ENCODE measurements at regions not wholly inside any gene's neighbourhood (a gene's known extent, or its start where the extent isn't known, plus 50 kb on each side); places are given as distances from the start of the nearest gene placed in this dataset.
A peak's percentile ranks its signal among the peaks of the same experiment; 100 is the strongest.
"Not testable (repeated sequence)": the region's sequence is repeated elsewhere in the genome, so short reads cannot be mapped to it uniquely, and the experiment has no call there.

DNA sequence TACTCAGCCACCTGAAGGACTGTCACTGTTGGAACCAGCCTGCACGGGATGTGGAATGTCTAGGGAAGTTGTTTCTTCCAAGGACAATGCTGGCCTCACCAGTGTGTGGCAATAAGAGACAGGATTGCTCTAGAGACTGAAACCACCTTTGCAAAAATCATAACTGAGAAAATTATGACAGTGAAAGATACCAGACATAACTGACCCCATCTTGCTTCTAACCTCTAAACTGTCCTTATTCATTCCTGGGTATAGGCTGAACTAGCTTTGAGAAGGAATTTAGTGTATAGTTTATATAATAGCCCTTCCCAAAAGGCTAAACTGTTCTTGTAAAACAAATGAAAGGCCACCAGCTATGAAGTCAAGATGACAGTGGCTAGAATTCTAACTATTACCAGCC is 83.6 kb downstream of the IER5 start:
- no peak for DNase-seq (ENCODE audit: low spot score)

DNA sequence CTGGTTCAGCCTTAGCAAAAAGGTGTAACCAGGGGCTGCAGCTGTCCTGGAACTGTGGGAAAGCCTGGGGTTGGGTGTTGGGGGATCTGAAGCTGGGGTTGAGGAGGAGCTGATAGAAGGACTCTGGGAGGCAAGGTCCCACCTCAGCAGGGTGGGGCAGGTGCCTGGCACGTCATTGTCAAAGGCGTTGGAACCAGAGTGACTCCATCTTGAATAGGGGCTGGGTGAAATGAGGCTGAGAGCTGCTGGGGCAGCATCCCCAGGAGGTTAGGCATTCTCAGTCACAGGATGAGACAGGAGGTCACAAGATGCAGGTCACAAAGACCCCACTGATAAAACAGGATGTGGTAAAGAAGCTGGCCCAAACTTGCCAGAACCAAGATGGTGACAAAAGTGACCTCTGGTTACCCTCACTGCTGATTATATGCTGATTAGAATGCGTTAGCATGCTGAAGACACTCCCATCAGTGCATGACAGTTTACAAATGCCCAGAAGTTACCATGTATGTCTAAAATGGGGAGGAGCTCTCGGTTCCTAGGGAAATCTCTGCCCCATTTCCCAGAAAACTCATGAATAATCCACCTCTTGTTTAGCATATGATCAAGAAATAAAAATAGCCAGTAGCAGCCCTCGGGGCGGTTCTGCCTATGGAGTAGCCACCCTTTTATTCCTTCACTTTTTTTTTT is 85.4 kb downstream of the IER5 start:
- DNase-seq (ENCODE audit: low spot score) = no peak

- no peak for DNase-seq (ENCODE audit: low spot score)
These were observed 86.4 kb downstream of the IER5 start for GRCh38 chr1:181174861-181175260.

GRCh38 chr1:181175356-181175910 is 86.9 kb downstream of the IER5 start:
- no peak for DNase-seq (ENCODE audit: low spot score)

- DNase-seq (ENCODE audit: low spot score) = no peak
These were observed 87.5 kb downstream of the IER5 start for GRCh38 chr1:181175955-181176354.

DNA sequence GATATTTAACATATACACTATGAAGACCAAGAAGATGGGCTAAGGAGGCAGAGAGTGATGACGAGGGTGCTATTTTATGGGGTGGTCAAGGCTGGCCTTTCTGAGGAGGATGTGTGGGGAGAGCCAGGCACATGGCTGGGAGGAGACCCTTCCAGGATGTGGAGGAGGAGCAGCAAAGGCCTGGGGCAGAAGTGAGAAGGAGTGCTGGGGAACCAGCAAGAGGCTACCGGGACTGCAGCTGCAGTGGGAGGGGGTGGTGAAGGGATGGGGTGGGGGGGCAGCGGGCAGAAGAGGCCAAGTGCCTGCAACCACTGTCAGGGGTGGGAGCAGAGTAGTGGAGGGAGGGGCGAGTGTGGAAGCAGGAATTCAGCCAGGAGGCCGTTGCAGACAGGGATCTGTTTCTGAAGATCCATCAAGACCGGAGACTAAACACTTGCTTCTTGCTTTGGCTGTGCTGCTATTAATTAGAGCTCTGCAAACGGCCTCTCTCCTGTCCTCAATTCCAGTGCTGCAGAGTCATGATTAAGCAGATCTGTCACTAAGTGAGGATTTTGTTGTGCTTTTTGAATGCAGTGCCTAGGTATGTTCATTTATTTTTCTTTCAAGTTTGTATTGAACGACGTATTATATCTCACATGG is 89.9 kb downstream of the IER5 start:
- DNase-seq (ENCODE audit: low spot score) = no peak

GRCh38 chr1:181179279-181179986 is 90.9 kb downstream of the IER5 start:
- DNase-seq (ENCODE audit: low spot score) = no peak

- DNase-seq (ENCODE audit: low spot score) = peak; percentile 24
These were observed 91.5 kb downstream of the IER5 start for GRCh38 chr1:181179987-181180365.

GRCh38 chr1:181180407-181181031 is 92.0 kb downstream of the IER5 start:
- no peak for DNase-seq (ENCODE audit: low spot score)

DNA sequence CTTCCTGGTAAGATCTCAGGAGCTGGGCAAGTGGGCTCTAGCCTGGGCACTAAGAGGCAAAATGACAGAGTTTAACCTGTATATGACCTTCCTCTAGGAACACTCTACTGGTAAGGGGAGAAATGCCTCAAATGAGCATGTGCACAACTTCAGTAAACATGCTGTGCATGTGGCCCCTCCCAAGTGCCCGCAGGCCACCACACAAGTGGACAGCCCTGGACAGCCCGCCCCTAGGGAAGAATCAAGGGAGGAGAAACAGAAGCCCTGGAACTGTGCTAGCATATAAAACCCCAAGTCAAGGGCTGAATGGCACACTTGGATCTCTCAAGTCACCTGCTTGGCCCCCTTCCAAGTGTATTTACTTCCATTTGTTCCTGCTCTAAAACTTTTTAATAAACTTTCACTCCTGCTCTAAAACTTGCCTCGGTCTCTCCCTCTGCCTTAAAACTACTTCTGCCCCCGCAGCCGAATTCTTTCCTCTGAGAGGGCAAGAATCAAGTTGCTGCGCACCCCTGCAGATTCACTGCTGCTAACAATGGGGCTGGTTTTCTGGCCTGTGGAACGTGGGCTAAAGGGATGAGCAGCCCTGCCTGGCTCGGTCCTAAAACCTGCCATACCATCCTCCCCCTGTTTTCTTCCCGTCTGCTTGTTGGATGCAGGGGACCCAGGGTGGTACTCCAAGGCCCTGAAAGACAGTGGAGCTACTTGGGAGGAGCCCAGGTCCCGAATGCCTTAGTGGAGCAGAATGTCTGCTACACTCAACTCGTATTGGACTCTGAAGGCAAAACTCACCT is 93.5 kb downstream of the IER5 start:
- no peak for DNase-seq (ENCODE audit: low spot score)

GRCh38 chr1:181184621-181185020 is 96.1 kb downstream of the IER5 start:
- DNase-seq (ENCODE audit: low spot score) = no peak

DNA sequence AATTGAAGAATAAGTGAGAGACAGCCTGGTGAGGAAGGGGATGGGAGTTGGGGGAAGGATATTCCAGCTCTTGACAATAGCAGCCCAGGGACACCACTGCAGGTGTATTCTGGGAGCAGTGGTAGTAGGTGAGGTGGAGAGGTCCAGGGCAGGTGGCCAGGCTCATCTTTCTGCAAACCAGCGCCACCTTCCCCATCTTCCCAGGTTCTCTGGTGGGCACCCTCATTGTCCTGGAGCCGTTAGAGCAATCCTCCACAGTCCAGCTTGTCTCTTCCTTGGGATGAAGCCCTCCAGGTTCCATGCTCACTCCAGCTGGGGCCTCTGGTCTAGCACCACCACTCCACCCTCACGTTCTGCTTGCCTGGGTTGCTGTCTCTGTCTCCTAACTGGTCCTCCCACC is 97.0 kb downstream of the IER5 start:
- no peak for DNase-seq (ENCODE audit: low spot score)

DNA sequence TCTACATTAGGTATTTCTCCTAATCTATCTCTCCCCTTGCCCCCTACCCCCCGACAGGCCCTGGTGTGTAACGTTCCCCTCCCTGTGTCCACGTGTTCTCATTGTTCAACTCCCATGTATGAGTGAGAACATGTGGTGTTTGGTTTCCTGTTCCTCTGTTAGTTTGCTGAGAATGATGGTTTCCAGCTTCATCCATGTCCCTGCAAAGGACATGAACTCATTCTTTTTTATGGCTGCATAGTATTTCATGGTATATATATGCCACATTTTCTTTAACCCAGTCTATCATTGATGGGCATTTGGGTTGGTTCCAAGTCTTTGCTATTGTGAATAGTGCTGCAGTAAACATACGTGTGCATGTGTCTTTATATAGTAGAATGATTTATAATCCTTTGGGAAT is 97.6 kb downstream of the IER5 start:
- DNase-seq (ENCODE audit: low spot score) = not testable (repeated sequence)

DNA sequence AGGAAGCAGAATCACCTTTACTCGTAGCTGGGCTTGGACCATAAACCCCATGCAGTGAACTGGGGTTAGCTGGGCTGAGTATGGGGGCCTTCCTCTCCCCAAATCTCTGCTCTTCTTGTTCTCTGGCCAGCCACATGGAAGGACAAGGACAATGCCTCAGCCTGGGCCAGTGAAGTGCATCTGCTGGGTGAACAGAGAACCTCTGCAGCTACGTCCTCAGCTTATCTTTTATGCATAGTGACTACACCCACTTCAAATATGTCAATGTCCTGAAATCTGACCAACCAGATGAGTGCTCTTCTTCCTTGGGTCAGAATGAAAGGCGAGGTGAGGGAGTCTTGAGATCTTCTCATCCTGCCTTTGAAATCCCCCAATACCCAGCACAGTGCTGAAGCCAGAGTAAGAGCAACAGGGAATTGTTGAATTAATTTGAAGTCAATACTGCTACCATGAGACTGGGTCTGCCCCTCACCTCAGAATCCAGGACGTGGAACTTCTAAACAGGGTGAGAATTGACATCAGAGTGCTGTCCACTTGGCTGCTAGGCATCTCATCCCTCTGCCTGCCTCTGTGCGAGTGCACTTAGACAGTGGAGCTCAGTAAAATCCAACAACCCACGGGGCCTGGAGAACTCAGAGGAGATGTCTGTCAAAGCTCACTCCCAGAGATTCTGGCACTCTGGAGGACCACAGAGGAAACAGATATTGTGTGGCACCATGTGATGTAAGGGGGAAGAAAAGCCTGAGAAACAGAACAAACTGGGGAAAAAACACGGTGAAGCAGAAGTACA is 99.0 kb downstream of the IER5 start:
- no peak for DNase-seq (ENCODE audit: low spot score)

DNA sequence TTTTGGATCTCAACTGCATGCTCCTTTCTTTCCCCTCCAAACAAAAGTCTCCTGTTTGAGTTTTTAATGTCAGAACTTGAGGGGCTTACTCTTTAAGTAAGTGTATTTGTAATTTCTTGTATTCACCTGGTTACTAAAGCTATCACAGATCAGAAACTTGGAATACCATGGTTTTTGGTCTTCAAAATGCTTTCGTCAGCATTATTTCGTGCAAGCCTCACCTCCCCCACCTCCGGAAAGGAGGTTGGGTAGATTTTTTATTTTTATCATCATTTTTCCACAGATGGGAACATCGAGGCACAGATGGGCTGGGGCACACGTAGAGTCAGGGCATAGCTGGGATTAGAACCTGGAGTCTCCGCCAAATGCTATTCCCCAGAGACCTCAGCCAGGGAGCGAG is 100.7 kb downstream of the IER5 start:
- DNase-seq (ENCODE audit: low spot score) = no peak

GRCh38 chr1:181189691-181190363 is 101.3 kb downstream of the IER5 start:
- peak; percentile 67 for DNase-seq (ENCODE audit: low spot score)

DNA sequence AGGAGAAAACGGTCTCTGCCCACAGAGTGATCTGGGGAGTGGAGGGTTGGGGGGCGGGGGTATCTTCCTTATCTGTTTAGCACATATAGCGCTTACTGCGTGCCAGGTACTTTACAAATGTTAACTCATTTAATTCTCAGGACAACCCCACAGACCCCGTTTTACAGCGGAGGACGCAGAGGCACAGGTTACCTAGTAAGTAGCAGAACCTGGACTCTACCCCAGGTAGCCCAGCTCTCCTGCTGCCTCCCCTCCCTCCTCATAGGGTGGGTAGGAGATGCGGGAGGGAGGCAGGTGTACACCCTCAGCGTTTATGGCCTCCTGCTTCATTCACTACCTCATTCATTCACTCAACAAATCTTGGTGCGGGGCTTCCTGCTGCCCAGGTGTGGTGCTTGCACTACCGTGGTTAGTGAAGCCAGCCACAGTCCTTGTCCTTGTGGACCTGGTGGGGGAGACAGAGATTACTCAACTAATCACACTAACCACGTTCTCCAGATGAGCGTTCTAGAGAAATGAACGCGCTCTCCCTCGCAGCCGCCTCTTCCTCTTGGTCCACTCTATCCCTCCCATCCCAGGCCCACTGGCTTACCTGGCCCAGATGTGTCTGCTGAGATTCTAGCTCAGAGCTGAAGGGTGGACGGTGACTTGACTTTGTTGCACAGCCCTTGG is 102.0 kb downstream of the IER5 start:
- no peak for DNase-seq (ENCODE audit: low spot score)

GRCh38 chr1:181191494-181192040 is 103.1 kb downstream of the IER5 start:
- DNase-seq (ENCODE audit: low spot score) = no peak

DNA sequence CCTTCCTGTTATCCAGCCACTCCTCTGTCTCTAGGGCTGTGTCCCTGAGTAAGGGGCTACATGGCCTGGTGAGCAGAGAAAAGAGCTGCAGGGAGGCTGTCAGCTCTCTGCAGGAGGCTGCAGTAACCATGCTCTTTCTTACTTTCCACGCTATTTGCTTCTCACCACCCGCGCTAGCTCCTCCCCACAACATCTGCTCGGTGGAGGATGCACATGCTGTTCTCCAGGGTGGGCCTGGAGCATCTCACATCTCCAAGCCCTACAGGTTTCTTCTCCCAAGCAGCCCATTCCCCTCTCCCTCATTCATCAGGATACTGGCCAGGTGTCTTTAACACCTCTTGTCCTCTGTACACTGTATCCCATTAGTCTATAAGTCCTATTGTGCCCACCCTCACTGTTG is 103.8 kb downstream of the IER5 start:
- DNase-seq (ENCODE audit: low spot score) = no peak

Measured in CD4-positive, alpha-beta T cell treated with Interleukin-6 at 100 ng/mL for 8 hours (primary cell).